ENCODE measurements at regions not wholly inside any gene's neighbourhood (a gene's known extent, or its start where the extent isn't known, plus 50 kb on each side); places are given as distances from the start of the nearest gene placed in this dataset.

DNA sequence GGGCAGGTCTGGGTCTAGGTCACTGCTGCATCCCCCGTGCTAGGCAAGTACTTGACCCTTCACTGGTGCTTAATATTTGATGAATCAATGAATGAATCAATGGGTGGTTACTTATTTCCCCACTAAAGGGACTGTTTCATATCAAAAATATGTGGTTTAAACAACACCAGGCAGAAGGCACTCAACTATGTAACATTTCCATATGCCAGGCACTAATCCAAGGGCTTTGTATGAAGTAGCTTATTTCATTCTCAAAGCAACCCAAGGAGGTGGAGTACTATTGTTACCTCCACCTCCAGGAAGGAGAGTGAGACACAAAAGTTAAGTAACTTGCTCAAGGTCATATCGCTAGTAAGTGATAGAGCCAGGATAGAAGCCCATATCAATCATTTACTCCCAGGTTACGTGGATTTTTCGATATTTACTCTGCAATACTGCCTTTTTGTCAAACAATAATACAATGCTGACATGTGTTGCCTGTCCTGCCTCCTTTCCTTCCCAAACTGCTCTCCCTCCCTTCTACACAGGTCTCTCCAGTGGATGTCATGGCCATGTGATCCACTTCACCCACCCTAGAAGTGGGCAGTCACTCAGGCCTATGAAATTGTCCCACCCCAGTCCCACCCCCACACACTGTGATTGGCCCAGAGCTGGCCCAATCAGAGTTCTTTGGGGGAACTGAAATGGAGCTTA is 142.8 kb downstream of the ETS2 start:
- H3K27ac ChIP-seq (ENCODE audit: low read length): no peak overlapping the region
- Mint-ChIP-seq H3K27ac (no peak overlapping the region), H3K36me3 (no peaks in the 10 kb centered on the region), H3K27me3 (ENCODE audit: low read depth in 2 of 2) (peaks cover 0 to 13% of the 10 kb centered on the region in 2 donors), H3K4me3 (no peak overlapping the region), H3K4me1 (no peaks in the 10 kb centered on the region), H3K9me3 (no peaks in the 10 kb centered on the region)
- DNase-seq (no peak), ATAC-seq (no peak)
- 89% methylated on average over 4 of the region's 4 CpGs for WGBS (ENCODE audit: insufficient coverage)
- intact Hi-C loops (cut with micrococcal nuclease): no loop called here
- no peaks in the 10 kb centered on the region for H3K36me3 ChIP-seq (ENCODE audit: control insufficient read depth, insufficient read depth, low read length)
- H3K4me1 ChIP-seq (ENCODE audit: control insufficient read depth, insufficient read depth, low read length): no peaks in the 10 kb centered on the region
- TF ChIP-seq, protein P1, sequence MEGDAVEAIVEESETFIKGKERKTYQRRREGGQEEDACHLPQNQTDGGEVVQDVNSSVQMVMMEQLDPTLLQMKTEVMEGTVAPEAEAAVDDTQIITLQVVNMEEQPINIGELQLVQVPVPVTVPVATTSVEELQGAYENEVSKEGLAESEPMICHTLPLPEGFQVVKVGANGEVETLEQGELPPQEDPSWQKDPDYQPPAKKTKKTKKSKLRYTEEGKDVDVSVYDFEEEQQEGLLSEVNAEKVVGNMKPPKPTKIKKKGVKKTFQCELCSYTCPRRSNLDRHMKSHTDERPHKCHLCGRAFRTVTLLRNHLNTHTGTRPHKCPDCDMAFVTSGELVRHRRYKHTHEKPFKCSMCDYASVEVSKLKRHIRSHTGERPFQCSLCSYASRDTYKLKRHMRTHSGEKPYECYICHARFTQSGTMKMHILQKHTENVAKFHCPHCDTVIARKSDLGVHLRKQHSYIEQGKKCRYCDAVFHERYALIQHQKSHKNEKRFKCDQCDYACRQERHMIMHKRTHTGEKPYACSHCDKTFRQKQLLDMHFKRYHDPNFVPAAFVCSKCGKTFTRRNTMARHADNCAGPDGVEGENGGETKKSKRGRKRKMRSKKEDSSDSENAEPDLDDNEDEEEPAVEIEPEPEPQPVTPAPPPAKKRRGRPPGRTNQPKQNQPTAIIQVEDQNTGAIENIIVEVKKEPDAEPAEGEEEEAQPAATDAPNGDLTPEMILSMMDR (IDR thresholded peaks at IDR 0.05): no peak
- no peaks in the 10 kb centered on the region for H3K27me3 ChIP-seq (ENCODE audit: control insufficient read depth, insufficient read depth, low read length)
- no peaks in the 10 kb centered on the region for H3K9me3 ChIP-seq (ENCODE audit: control insufficient read depth, insufficient read depth, low read length)
- no peak overlapping the region for H3K4me3 ChIP-seq (ENCODE audit: low read length)

DNA sequence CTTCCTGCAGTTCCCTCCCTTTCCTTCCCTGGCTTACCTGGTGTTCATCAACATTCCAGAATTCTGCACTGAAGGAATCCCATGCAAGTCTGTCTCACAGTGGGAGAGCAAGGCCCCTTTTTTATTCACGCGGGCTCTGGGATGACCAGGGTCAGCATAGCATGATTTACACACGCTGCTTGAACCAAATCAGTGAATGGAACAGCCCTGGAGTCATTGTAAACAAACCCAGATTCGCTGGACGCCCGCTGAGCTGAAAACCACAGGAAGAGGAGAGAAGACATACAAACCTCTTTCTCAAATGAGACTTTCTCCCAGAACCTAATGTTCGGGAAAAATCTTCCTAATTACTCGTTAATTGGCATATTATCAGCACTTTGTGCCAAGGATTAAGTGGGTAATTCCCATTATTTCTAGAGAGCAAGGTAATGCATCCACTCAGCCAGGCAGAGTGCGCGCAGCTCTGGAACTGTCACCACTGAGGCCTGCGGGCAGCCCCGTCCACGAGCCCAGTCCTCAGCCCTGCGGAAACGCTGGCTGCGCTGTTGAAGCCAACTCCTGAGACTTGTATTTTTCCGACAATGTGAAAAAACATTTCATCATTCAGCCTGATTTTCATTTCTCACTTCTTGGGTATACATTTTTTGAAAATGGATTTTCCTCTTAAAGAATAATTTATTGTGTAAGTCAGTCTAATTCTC is 140.0 kb downstream of the ETS2 start:
- Histone ChIP-seq H3K9me3 (ENCODE audit: control insufficient read depth, insufficient read depth, low read length) (no peaks in the 10 kb centered on the region), H3K4me1 (ENCODE audit: control insufficient read depth, insufficient read depth, low read length) (no peaks in the 10 kb centered on the region), H3K27ac (ENCODE audit: low read length) (no peak overlapping the region), H3K27me3 (ENCODE audit: control insufficient read depth, insufficient read depth, low read length) (no peaks in the 10 kb centered on the region), H3K36me3 (ENCODE audit: control insufficient read depth, insufficient read depth, low read length) (no peaks in the 10 kb centered on the region), H3K4me3 (ENCODE audit: low read length) (no peak overlapping the region)
- WGBS (ENCODE audit: insufficient coverage): 83% methylated on average over 17 of the region's 17 CpGs
- TF ChIP-seq, protein P1 (IDR thresholded peaks at IDR 0.05): no peak
- no peak for ATAC-seq
- Mint-ChIP-seq H3K4me1 (no peaks in the 10 kb centered on the region), H3K9me3 (no peaks in the 10 kb centered on the region), H3K27ac (no peak overlapping the region), H3K27me3 (ENCODE audit: low read depth in 2 of 2) (peaks cover 3 to 9% of the 10 kb centered on the region in 2 donors), H3K4me3 (no peak overlapping the region), H3K36me3 (no peaks in the 10 kb centered on the region)
- DNase-seq: no peak
- intact Hi-C loops (cut with micrococcal nuclease): no loop called here

DNA sequence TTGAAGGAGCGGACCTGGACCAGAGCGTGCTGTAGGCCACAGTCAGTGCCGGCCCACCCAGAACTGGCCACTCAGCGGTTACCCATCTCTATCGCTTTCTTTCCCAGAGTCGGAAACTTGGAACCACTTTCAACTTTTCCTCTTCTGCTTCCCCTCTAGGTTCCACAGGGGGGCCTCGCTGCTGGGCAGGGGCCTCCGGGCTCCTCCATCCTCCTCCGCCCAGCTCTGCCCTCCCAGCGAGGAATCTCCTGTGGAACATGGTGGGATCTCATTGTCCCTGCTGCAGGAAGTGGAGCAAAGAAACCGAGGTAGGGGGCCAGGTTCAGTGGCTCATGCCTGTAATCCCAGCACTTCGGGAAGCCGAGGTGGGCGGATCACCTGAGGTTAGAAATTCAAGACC is 139.2 kb downstream of the ETS2 start:
- intact Hi-C loops (cut with micrococcal nuclease): no loop called here
- Histone ChIP-seq H3K27ac (ENCODE audit: low read length) (no peak overlapping the region), H3K4me3 (ENCODE audit: low read length) (no peak overlapping the region), H3K4me1 (ENCODE audit: control insufficient read depth, insufficient read depth, low read length) (no peaks in the 10 kb centered on the region), H3K36me3 (ENCODE audit: control insufficient read depth, insufficient read depth, low read length) (no peaks in the 10 kb centered on the region), H3K27me3 (ENCODE audit: control insufficient read depth, insufficient read depth, low read length) (no peaks in the 10 kb centered on the region), H3K9me3 (ENCODE audit: control insufficient read depth, insufficient read depth, low read length) (no peaks in the 10 kb centered on the region)
- Mint-ChIP-seq H3K27ac (no peak overlapping the region), H3K9me3 (no peaks in the 10 kb centered on the region), H3K36me3 (no peaks in the 10 kb centered on the region), H3K4me3 (no peak overlapping the region), H3K27me3 (ENCODE audit: low read depth in 2 of 2) (peaks cover 0 to 9% of the 10 kb centered on the region in 2 donors), H3K4me1 (no peaks in the 10 kb centered on the region)
- 94% methylated on average over 14 of the region's 14 CpGs for WGBS (ENCODE audit: insufficient coverage)
- TF ChIP-seq, protein P1 (IDR thresholded peaks at IDR 0.05): no peak
- ATAC-seq (no peak), DNase-seq (no peak)
